DND-41 (cell line): ENCODE measurements at regions not wholly inside any gene's neighbourhood (a gene's known extent, or its start where the extent isn't known, plus 50 kb on each side); places are given as distances from the start of the nearest gene placed in this dataset.

Source experiments
- ATAC-seq: fragments of 200-7000 bp; cut with Tn5 transposase; 3 replicates; pipeline ENCODE4 v1.9.1; 2021; ENCODE audit warnings: low read depth; ENCODE audit not compliant: insufficient read depth
- DNase-seq: peaks from one replicate; pipeline ENCODE4 v3.0.0-alpha.2; 2020
- H2AFZ ChIP-seq: 2 replicates; pipeline ENCODE4 v1.6.0; 2012; ENCODE audit warnings: low read depth, low read length
- H3K27ac ChIP-seq: 2 replicates; pipeline ENCODE4 v1.5.1; 2012; ENCODE audit warnings: low read length, inconsistent platforms
- H3K27me3 ChIP-seq: fragments of 200-600 bp; sonication (generic); 2 replicates; pipeline ENCODE4 v1.6.0; 2012; ENCODE audit warnings: low read length, mild to moderate bottlenecking, inconsistent platforms; ENCODE audit not compliant: insufficient read depth, poor library complexity
- H3K36me3 ChIP-seq: 2 replicates; pipeline ENCODE4 v1.5.1; 2012; ENCODE audit warnings: low read length, inconsistent platforms; ENCODE audit not compliant: insufficient read depth
- H3K4me1 ChIP-seq: 2 replicates; pipeline ENCODE4 v1.5.1; 2012; ENCODE audit warnings: mild to moderate bottlenecking, low read length; ENCODE audit not compliant: insufficient read depth
- H3K4me2 ChIP-seq: 2 replicates; pipeline ENCODE4 v1.6.0; 2012; ENCODE audit warnings: mild to moderate bottlenecking, moderate library complexity, low read length, inconsistent platforms; ENCODE audit not compliant: insufficient read depth
- H3K4me3 ChIP-seq, 2 experiments: fragments of 200-600 bp in 1 of 2; shearing (Covaris generic) in 1 of 2; 2 replicates each; pipeline ENCODE4 v1.5.1; 2012 to 2016; ENCODE audit warnings: inconsistent platforms in 2 of 2, low read length in 2 of 2, mild to moderate bottlenecking in 2 of 2, low read depth in 1 of 2, moderate library complexity in 1 of 2
- H3K79me2 ChIP-seq: 2 replicates; pipeline ENCODE4 v1.6.0; 2012; ENCODE audit warnings: low read length, inconsistent platforms; ENCODE audit not compliant: insufficient read depth
- H3K9ac ChIP-seq: 2 replicates; pipeline ENCODE4 v1.6.0; 2012; ENCODE audit warnings: low read depth, mild to moderate bottlenecking, inconsistent platforms, low read length, moderate library complexity
- H3K9me3 ChIP-seq: 2 replicates; pipeline ENCODE4 v1.5.1; 2012; ENCODE audit warnings: low read length, moderate library complexity, mild to moderate bottlenecking, inconsistent platforms; ENCODE audit not compliant: insufficient read depth, severe bottlenecking
- H4K20me1 ChIP-seq: 2 replicates; pipeline ENCODE4 v1.6.0; 2012; ENCODE audit warnings: low read length; ENCODE audit not compliant: insufficient read depth
- CTCF ChIP-seq: IDR thresholded peaks from 2 replicates; pipeline ENCODE4 v1.5.1; 2012; ENCODE audit warnings: borderline replicate concordance, low read length, moderate library complexity, mild to moderate bottlenecking; ENCODE audit not compliant: poor library complexity, severe bottlenecking; ENCODE audit errors: extremely low read depth
- EZH2 ChIP-seq: IDR thresholded peaks from 3 replicates; pipeline ENCODE4 v1.6.1; 2012; ENCODE audit warnings: borderline replicate concordance, low read depth, mild to moderate bottlenecking, moderate library complexity, low read length, inconsistent platforms; ENCODE audit not compliant: severe bottlenecking

GRCh38 chr2:145085612-145086011 lies 565.7 kb upstream of the ZEB2 start:
- Histone ChIP-seq H3K79me2 (no peaks in the 10 kb centered on the region), H3K36me3 (no peaks in the 10 kb centered on the region), H2AFZ (no peak overlapping the region), H3K27me3 (no peaks in the 10 kb centered on the region), H3K27ac (no peak overlapping the region), H3K4me2 (no peak overlapping the region), H3K9me3 (peaks cover 4% of the 10 kb centered on the region), H3K4me1 (no peaks in the 10 kb centered on the region), H3K4me3 (no peak overlapping the region), H3K9ac (no peak overlapping the region), H4K20me1 (no peaks in the 10 kb centered on the region)
- no peak for ATAC-seq
- DNase-seq: no peak
- TF ChIP-seq CTCF (no peak), EZH2 (no peak)

- Histone ChIP-seq H3K36me3 (no peaks in the 10 kb centered on the region), H3K9ac (no peak overlapping the region), H3K79me2 (no peaks in the 10 kb centered on the region), H4K20me1 (no peaks in the 10 kb centered on the region), H3K27ac (no peak overlapping the region), H3K4me2 (no peak overlapping the region), H3K27me3 (no peaks in the 10 kb centered on the region), H3K4me1 (no peaks in the 10 kb centered on the region), H2AFZ (no peak overlapping the region), H3K9me3 (no peaks in the 10 kb centered on the region), H3K4me3 (no peak overlapping the region)
- DNase-seq: no peak
- no peak for TF ChIP-seq EZH2
- TF ChIP-seq CTCF: no peak
- no peak for ATAC-seq
Observed at GRCh38 chr2:145080426-145080825, 560.5 kb upstream of the ZEB2 start.

- Histone ChIP-seq H2AFZ (no peak overlapping the region), H3K4me2 (no peak overlapping the region), H3K4me1 (no peaks in the 10 kb centered on the region), H3K79me2 (no peaks in the 10 kb centered on the region), H4K20me1 (no peaks in the 10 kb centered on the region), H3K36me3 (no peaks in the 10 kb centered on the region), H3K27ac (no peak overlapping the region), H3K9me3 (no peaks in the 10 kb centered on the region), H3K4me3 (no peak overlapping the region), H3K27me3 (no peaks in the 10 kb centered on the region), H3K9ac (no peak overlapping the region)
- no peak for DNase-seq
- no peak for ATAC-seq
- TF ChIP-seq EZH2 (no peak), CTCF (no peak)
Observed at GRCh38 chr2:145079641-145080040, 559.7 kb upstream of the ZEB2 start.

GRCh38 chr2:145078923-145079322 lies 559.0 kb upstream of the ZEB2 start:
- Histone ChIP-seq H3K79me2 (no peaks in the 10 kb centered on the region), H3K36me3 (no peaks in the 10 kb centered on the region), H3K9ac (no peak overlapping the region), H2AFZ (no peak overlapping the region), H4K20me1 (no peaks in the 10 kb centered on the region), H3K27ac (no peak overlapping the region), H3K4me1 (no peaks in the 10 kb centered on the region), H3K4me2 (no peak overlapping the region), H3K9me3 (no peaks in the 10 kb centered on the region), H3K27me3 (no peaks in the 10 kb centered on the region), H3K4me3 (no peak overlapping the region)
- no peak for DNase-seq
- ATAC-seq: no peak
- TF ChIP-seq CTCF (no peak), EZH2 (no peak)
